D341Med (cell line): ENCODE measurements at regions not wholly inside any gene's neighbourhood (a gene's known extent, or its start where the extent isn't known, plus 50 kb on each side); places are given as distances from the start of the nearest gene placed in this dataset.

Experiments
- DNase-seq: peaks from one replicate; pipeline ENCODE4 v3.0.0; 2012; ENCODE audit warnings: low spot score

- no peak for DNase-seq
Observed at GRCh38 chr4:132863619-132864018, 285.5 kb upstream of the PCDH10 start.

GRCh38 chr4:132865458-132865857 lies 283.6 kb upstream of the PCDH10 start:
- no peak for DNase-seq

DNA sequence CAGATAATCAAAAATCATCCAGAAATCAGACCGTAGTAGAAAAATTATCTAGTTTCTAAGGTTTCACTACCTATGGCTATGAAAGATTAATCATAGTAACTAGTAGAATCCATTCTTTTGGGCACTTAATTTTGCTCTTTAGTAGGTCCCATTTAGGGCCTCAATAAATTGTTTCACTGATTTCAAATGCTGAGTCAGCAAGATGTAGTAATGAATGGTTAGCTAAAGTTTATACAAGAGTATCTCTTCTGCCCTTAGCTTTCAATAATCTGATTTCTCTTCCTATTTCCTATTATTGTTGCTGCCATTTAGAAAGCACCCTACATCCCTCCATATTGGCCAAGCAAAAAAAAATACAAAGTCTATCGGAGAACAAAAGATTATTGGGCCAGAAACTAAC lies 283.2 kb upstream of the PCDH10 start:
- DNase-seq, result no peak

DNA sequence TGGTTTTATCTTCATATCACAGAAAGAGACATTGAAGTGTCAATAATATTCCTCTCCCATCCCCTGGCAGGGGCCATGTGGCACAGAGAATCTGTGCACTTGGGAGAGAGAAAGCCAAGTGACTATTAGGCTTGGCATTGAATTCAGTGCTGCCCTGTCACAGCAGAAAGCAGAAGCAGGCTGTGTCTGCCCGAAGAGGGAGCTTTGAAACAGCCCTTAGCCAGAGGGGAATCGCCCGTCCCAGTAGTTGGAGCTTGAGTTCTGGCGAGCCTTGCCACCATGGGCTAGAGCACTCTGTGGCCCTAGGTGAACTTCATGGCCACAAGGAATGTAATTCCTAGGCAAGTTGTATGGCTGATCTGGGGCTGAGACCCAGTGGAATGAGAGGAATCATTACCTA lies 282.5 kb upstream of the PCDH10 start:
- DNase-seq, result no peak

GRCh38 chr4:132893787-132894186 lies 255.3 kb upstream of the PCDH10 start:
- DNase-seq, result no peak

DNA sequence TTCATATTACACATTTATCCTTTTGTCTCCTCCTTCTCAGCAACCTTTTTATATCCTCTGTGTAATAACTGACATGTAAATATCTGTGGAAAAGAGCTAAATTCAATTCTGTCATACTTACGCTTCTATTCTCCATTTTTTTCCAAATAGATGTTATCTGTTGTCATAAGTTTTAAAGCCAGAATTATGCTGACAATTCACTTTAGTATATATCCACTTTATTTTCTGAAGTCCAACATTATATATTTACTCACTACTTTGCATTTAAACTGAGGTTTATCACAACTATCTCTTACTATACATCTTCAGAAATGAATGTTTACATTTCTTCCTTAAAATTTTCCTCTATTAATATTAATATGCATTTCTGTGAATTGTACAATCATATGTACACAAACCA lies 247.9 kb upstream of the PCDH10 start:
- DNase-seq, result no peak

DNA sequence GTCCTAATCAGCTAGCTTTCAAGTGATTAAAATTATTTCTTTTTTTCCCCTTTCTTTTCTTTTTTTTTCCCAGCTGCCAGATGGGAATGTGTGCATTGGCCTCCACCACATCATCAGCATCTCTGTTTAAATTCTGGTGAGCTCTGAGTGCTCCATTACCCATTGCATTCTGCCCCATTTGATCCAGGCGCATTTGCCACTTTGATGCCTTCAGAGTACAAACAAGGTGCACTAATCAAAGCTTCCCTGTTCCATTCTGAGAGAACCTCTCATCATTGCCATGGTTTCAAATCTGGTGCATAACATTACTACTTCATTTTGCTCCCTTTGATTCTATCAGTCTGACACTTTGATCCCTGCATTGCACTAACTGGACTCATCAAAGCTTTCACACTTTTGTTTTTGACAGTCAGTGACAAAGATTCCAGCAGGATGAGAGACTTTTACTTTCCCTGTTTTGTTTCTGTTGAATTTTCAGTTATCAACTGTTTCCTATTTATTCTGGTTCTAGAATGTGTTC lies 238.8 kb upstream of the PCDH10 start:
- no peak for DNase-seq

DNA sequence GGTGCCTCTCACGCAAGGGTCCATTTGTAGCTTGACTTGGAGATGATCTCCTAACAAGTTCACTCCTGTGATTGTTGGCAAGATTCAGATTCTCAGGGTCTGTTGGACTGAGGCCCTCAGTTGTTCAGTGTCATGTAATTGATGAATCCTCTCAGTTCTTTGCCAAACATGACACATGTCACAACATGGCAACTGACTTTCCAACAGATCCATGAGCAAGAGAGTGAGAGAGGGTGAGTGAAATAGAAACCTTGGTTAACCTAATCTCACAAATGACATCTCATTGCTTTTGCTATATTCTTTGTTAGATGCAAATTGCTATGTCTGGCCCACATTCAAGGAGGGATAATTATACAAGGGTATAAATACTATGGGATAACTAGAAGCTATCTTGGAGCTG lies 231.0 kb upstream of the PCDH10 start:
- DNase-seq, result no peak

GRCh38 chr4:132923516-132923915 lies 225.6 kb upstream of the PCDH10 start:
- DNase-seq, result no peak

- no peak for DNase-seq
Observed at GRCh38 chr4:132934911-132935310, 214.2 kb upstream of the PCDH10 start.

DNA sequence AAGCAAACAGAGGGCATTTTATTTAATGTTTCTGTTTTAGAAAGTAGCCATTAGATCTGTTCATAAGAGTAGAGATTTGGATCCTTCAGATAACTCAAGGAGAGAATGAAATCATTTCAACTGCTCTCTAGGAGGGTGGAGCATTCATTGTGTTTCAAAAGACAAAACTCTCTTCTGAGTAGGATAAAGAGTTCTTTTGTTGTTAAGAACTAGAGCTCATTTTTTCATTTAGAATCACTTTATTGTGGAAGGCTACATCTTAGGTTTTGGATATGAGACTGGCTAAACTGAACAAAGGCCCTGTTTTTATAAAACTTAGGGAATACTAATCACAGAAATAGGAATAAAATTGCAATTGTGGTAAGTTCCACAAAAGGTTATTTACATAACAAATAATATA lies 193.9 kb upstream of the PCDH10 start:
- no peak for DNase-seq

GRCh38 chr4:132956962-132957361 lies 192.1 kb upstream of the PCDH10 start:
- no peak for DNase-seq

DNA sequence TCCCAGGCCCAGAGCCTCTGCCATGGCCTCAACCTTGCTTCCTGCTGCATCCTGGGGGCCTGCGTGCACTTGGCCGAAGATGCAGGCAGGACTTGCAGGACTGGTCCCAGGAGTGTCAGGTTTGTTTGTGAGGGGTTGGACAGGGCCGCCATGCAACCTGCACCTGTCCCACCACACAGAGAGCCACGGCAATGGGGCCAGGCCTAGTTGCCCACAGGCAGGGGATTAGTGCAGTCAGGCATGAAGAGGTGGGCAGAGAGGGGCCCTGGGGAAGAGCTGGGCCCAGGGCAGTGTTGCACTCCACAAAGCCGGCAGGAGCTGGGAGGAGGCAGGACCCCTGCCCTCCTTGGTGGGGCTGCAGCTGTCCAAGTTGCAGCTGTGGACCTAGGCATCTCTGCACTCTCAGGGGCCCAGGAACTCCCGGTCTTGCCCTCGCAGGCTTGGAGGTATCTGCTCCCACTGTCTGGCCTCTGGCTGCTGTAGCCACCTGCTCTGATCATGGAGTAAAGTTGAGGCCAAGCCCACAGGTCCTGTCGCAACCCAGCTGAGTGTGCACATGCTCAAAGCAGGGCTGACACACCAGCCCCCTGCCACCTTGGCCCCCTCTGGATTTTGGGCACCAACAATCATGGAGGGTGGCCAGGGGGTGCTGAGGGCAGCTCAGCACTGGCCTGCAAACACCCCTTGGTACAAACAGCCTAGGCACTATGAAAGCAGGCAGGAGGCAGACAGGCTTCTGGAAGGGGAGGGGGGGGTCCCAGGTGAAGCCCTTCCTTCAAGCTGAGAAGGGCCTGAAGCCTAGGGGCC lies 190.4 kb upstream of the PCDH10 start:
- DNase-seq, result no peak

- no peak for DNase-seq
Observed at GRCh38 chr4:132981611-132982010, 167.5 kb upstream of the PCDH10 start.

- DNase-seq, result no peak
Observed at GRCh38 chr4:132982151-132982550, 166.9 kb upstream of the PCDH10 start.

DNA sequence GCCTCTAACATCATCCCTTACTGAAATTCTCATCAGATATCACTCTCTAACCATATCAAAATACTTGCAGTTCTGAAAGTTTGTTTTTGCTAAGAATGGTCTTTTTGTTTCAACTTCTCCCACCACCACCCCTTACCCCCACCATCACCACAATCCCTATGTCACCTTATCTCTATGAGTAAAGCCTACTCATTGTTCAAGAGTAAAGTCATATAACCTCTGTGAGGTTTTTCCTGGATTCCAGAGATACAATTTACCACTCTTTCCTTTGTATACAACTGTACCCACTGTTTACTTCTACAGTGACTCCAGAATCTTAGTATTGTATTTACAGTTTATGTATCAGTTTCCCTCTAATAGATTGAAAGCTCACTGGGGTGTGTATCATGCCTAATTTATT lies 158.0 kb upstream of the PCDH10 start:
- no peak for DNase-seq

GRCh38 chr4:132992686-132993085 lies 156.4 kb upstream of the PCDH10 start:
- no peak for DNase-seq

DNA sequence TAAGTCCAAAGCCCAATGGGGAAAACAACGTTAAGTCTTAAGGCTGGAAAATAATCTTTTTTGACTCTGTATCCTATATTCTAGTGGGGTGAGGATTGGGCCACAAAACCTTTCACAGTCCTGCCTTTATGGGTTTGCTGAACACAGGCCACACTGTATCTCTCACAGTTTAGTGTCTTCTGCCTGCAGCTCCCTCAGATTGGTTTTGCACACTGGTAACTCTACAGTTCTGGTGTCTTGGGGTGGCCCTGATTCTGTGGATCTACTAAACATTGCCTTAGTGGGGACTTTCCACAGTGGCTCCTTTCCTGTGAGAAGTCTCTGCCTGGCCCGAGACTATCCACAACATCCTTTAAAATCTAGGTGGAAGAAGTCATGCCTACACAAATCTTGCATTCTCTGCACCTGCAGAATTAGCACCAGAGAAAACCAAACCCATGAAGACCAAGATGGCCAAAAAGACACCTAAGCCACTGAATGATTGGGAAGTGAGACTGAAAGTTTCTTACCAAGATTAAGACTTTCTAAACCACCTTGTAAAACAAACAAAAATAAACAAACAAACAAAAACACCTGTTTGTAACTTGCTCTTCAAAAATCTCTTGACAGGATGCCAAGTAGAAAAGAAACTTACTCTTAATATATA lies 150.4 kb upstream of the PCDH10 start:
- DNase-seq, result no peak

GRCh38 chr4:133000012-133000411 lies 149.1 kb upstream of the PCDH10 start:
- DNase-seq, result no peak

GRCh38 chr4:133003169-133003568 lies 145.9 kb upstream of the PCDH10 start:
- no peak for DNase-seq

DNA sequence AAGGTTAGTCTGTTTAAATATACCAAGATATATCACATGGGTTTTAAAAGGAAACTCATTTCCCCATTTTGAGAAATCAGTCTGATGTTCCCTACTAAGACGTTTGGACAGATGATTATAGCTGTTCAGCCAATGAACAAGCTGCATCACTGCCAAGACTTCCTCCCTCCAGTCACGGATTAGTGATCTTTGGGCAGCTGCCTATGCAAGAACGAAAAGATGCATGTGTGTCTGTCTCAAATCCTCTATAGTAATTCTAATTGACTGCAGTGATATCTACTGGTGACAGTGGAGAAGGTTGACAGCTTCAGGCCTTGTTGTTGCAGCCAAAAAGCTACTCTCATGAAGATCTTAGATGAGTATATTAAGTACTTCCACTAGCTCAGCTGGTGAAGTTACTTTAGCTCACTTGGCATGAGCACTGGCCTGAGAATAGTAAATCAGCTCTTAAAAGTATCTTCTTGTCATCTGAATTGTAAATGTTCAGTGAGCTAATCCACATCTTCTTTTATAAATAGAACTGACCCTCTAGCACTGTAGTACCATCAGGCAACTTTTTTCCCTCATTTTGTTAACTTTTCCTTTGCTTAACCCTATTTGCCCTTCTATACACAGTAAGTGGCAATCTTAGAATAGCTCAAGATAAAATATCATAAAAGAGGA lies 134.5 kb upstream of the PCDH10 start:
- DNase-seq, result no peak

DNA sequence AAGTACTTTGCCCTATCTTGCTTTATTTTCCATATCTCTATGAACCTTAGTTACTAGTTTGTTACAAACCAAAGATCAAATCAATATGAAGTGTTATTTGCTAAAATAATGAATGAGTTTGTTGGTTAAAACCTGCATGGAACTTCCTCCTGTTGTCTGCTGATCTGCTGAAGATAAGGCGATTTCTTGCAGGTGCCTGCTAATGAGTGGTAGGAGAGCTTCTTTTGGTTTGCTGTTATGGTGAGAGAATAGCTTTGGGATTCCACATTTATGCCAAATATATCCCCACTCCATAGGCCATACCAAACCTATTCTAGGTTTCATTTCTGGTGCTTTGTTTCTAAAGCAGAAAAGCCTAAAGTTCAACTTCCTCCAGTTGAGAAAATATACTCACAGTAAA lies 103.8 kb upstream of the PCDH10 start:
- no peak for DNase-seq

- DNase-seq, result no peak
Observed at GRCh38 chr4:133046156-133046555, 102.9 kb upstream of the PCDH10 start.
